ENCODE measurements at regions not wholly inside any gene's neighbourhood (a gene's known extent, or its start where the extent isn't known, plus 50 kb on each side); places are given as distances from the start of the nearest gene placed in this dataset.
"Not testable (repeated sequence)": the region's sequence is repeated elsewhere in the genome, so short reads cannot be mapped to it uniquely, and the experiment has no call there.

- DNase-seq (ENCODE audit: low spot score), result no peak
Measured at GRCh38 chr4:128758314-128758922, 51.1 kb upstream of the JADE1 start.

DNA sequence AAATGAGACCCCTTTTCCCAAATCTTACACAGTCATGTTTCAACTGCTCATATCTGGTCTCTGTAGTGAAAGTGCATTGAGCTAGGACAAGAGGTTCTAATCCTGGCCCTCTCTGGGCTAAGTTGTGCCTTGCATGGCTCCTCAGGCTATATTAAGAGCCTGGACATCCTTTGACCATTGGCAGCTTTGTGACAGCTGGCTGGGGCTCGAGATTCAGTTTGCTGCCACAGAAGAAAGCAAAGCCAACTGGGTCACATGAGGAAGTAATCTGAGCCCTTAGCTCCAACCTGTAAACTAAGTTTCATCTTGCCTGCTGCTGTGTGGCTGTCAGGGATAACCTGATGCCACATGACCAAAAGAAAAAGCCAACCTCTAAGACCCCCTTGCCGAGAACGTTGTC, 51.8 kb upstream of the JADE1 start:
- no peak for DNase-seq (ENCODE audit: low spot score)

DNA sequence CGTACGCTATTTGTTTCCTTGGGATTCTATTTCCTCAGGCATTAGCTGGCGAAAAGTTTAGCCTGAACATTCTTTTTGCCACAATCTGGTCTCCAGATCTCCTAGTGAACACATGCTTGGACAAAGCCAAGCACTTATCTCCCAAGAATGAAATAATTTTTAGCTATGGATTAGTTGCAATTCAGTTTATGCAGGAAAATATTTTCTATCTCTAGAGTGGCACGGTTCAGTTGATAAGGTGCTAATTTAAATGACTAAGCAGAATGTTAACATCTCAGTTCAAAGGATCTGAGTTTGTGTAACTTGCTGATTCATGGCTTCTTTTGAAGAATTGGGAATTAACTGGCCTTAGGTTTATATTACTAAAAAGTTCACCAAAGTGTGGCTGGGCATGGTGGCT, 58.1 kb upstream of the JADE1 start:
- DNase-seq (ENCODE audit: low spot score), result peak; percentile 41

DNA sequence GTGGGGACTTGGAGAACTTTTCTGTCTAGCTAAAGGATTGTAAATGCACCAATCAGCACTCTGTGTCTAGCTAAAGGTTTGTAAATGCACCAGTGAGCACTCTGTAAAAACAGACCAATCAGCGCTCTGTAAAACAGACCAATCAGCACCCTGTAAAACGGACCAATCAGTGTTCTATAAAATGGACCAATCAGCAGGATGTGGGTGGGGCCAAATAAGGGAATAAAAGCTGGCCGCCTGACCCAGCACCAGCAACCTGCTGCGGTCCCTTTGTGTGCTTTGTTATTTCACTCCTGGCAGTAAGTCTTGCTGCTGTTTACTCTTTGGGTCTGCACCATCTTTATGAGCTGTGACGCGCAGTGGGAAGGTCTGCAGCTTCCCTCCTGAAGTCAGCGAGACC, 67.8 kb upstream of the JADE1 start:
- DNase-seq (ENCODE audit: low spot score), result not testable (repeated sequence)

- DNase-seq (ENCODE audit: low spot score), result peak; percentile 70
Measured at GRCh38 chr4:128737098-128737513, 72.4 kb upstream of the JADE1 start.

- no peak for DNase-seq (ENCODE audit: low spot score)
Measured at GRCh38 chr4:128735714-128736113, 73.8 kb upstream of the JADE1 start.

DNA sequence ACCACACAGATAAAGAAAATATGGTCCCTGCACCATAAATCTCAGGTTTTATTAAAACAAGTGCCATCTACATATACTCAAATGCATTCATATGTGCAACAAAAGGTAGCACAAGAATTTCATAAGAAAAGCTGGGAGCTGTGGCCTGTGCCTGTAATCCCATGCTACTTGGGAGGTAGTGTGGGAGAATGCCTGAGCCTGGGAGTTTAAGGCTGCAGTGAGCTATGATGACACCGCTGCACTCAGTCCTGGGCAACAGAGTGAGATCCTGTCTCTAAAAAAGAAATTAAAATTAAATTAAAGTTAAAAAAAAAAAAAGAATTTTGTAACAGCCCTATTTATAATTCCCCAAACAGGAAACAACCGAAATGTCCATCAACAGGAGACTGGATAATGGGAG, 81.3 kb upstream of the JADE1 start:
- DNase-seq (ENCODE audit: low spot score), result no peak

DNA sequence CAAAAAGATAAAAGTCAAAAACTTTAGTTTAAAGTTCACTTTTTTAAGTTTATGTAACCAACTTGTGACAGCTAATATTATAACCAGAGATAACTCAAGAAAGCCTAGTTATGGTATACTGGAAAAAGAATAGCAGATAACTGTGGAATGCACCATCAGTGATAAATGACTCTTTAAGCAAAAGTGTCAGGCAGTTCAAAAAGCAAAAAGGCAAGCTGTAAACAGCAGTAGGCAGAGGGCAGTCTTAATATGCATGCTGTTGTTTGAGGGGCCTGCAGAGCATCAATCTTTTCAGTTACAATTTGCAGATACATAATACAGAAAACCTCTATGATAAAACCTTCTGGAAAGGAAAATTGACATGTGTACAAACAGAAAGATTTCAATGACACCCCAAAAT, 81.8 kb upstream of the JADE1 start:
- no peak for DNase-seq (ENCODE audit: low spot score)

DNA sequence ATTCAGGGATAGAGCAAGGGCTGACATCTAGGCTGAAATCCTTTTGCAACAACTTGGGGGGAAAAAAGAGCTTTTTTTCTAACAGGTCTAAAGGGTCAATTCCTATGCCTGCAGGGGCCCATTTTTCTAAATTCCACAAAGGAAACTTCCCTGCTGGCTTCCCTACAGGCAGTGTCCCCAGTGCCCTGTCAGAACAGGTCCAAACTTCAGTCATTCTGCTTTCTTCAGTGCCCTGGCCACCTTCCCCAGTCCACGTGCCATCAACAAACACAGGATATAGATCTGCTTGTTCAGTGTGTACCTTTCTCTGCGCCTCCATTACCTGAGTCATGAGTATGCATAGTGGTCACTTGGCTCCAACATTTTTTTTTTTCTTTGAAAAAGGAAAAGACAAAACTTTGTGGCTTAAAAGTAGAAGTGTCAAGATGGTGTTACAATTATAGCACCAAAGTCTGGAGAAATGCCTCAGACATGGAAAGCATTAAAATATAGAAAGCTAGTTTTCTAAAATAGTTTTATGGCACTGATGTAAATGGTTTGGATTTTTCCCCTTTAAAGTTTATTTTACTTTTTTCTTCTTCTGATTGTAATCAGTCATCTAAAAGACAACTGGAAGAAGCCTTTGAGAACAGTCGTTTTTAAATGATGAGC, 84.0 kb upstream of the JADE1 start:
- DNase-seq (ENCODE audit: low spot score), result no peak

GRCh38 chr4:128722911-128723310, 86.6 kb upstream of the JADE1 start:
- DNase-seq (ENCODE audit: low spot score), result no peak

GRCh38 chr4:128721896-128722295, 87.6 kb upstream of the JADE1 start:
- DNase-seq (ENCODE audit: low spot score), result no peak

- DNase-seq (ENCODE audit: low spot score), result no peak
Measured at GRCh38 chr4:128720270-128720669, 89.2 kb upstream of the JADE1 start.

DNA sequence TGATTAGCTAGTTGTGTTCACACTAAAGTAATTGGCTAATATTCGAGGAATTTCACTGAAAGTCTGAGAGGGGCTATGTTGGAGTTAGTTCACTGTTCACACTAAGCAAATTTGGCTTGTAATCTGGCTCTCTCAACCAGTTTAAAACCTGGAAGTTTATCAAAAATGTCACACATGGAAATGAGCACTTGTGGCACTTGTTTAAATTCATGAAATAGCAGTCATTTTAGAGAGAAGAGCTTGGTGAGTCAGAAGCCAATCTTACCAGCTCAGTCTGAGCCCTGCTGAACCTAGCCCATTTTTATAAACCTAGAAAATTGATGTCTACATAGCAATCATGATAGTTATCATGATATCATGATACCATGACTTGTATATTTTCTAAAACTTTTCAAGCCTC, 90.7 kb upstream of the JADE1 start:
- no peak for DNase-seq (ENCODE audit: low spot score)

GRCh38 chr4:128716338-128716737, 93.2 kb upstream of the JADE1 start:
- no peak for DNase-seq (ENCODE audit: low spot score)

DNA sequence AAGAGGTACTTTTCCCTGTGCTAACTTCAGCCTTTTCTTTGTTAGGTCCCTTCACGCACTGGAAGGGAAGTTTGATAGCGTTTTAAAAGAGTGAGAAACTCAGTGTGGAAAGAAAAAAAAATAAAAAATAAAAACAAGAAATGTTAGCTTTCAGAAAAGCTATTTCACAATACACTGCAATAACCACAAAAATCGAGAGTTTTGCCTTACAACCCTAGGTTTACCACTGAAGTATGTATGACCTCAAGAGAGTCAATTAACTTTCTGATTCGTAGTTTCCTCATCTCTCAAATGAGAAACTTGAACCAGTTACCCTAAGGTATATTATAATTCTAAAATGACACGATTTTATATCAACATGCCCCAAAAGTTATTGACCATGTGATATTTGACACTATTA, 93.9 kb upstream of the JADE1 start:
- DNase-seq (ENCODE audit: low spot score), result no peak

DNA sequence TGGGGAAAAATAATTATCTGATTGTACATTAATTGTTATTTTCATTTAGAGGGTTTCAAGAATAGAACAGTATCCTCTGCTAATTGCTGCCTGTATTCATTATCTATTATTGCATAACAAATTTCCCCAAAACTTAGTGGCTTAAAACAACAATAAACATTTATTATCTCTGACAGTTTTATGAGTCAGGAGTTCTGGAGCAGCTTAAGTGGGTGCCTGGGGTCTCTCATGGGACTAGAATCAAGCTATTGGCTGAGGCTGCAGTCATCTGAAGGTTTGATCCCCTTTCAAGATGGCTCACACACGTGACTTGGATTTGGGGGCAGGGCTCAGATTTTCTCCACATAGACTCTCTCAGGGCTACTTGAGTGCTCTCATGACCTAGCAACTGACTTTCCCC, 98.1 kb upstream of the JADE1 start:
- no peak for DNase-seq (ENCODE audit: low spot score)

- DNase-seq (ENCODE audit: low spot score), result no peak
Measured at GRCh38 chr4:128709268-128709667, 100.2 kb upstream of the JADE1 start.

DNA sequence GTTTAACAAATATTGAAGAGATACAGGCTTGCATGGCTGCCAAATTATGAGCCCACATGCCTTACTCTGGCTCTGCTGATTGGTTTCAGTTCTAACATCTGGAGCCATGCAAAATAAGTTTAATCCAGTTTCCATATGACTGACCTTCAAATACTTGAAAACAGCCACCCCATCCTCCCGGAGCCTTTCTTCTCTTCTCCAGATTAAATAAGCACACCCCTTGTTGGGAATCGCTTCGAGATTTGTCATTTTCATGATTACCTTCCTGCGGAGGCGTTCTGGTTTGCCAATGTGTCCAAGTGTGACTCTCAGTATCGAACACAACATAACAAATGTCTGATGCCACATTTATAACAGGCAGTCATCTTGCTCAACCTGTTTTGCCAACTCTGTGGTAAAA, 101.6 kb upstream of the JADE1 start:
- DNase-seq (ENCODE audit: low spot score), result no peak

DNA sequence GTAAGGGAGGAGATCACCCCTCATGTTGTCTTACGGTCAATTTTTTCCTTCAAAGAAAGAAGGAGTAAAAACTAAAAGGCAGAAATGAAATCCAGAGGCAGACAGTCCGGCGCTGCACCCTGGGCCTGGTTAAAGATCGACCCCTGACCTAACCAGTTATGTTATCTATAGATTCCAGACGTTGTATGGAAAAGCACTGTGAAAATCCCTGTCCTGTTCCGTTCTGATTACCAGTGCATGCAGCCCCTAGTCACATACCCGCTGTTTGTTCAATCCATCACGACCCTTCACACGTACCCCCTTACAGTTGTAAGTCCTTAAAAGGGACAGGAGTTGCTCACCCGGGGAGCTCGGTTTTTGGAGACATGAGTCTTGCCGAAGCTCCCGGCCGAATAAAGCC, 105.6 kb upstream of the JADE1 start:
- no peak for DNase-seq (ENCODE audit: low spot score)

DNA sequence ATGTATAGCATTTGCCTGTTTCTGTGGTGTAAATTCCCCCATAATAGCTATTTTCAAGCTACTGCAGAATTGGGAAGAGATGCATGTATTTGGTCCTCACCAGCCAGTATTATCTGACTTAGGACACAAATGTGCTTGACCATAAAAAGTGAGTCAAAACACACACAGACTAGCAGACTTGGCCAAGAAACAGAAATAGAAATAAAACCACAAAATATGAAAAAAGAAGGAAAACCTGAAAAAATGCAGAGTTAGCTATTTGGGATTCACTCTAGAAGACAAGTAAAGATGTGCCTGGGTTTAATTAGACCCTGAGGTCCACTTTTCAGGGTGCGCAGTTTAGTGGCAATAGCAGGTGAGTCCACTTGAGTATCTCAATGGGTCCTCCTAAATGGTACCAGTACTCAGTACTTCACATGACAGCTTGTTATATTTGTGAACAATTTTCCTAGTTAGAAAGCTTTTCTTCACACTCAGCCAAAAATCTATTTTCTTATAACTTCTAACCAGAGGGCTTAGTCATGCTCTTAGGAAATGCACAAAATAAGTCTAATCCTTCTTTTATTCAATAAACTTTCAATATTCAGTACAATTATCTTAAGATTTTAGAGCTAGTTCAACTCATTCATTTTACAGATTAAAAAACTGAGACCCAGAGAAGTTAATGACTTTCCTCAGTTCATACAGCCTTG, 108.7 kb upstream of the JADE1 start:
- no peak for DNase-seq (ENCODE audit: low spot score)

GRCh38 chr4:128698386-128698785, 111.1 kb upstream of the JADE1 start:
- DNase-seq (ENCODE audit: low spot score), result no peak

GRCh38 chr4:128697323-128697722, 112.2 kb upstream of the JADE1 start:
- no peak for DNase-seq (ENCODE audit: low spot score)

DNA sequence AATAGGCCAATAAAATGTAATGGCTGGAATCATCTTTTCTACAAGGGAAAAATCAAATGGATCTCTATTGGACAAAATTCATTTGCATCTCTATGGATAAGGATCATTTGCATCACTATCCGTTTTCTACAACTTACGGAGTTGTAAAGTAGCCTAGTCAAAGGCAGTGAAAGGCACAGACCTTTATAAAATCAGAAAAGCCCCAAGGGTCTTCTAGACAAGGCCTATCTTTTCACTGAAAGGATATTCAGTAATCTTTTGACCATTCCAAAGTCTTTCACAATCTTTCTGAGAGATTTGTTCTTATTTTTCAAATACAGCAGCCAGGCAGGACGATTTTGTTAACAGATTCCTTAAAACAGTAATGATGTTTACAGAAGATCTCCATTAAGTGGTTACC, 119.5 kb upstream of the JADE1 start:
- no peak for DNase-seq (ENCODE audit: low spot score)

Data from hematopoietic multipotent progenitor cell treated with erythropoietin and hydrocortisone succinate and interleukin-3 and kit ligand, for 15 days (in vitro differentiated cells).